H1 (cell line): ENCODE measurements at regions not wholly inside any gene's neighbourhood (a gene's known extent, or its start where the extent isn't known, plus 50 kb on each side); places are given as distances from the start of the nearest gene placed in this dataset.

Source experiments
- CHD7 ChIP-seq: fragments of 300-600 bp; sonication (generic); IDR thresholded peaks from 2 replicates; pipeline ENCODE4 v1.7.1; 2012; ENCODE audit warnings: low read length, moderate library complexity, mild to moderate bottlenecking, inconsistent platforms; ENCODE audit not compliant: insufficient replicate concordance

- no peak for TF ChIP-seq CHD7
Observed at GRCh38 chr10:62895063-62895462, 78.9 kb upstream of the EGR2 start (continued).
